ENCODE measurements at regions not wholly inside any gene's neighbourhood (a gene's known extent, or its start where the extent isn't known, plus 50 kb on each side); places are given as distances from the start of the nearest gene placed in this dataset.

- TF ChIP-seq POLR2A (IDR thresholded peaks at IDR 0.05): no peak
- no peak for TF ChIP-seq CTCF (IDR thresholded peaks at IDR 0.05)
Observed at GRCh38 chr1:191065771-191066170, 588.1 kb upstream of the BRINP3 start.

Measured in upper lobe of left lung (tissue), 4 donors.